H1 (cell line): ENCODE measurements at regions not wholly inside any gene's neighbourhood (a gene's known extent, or its start where the extent isn't known, plus 50 kb on each side); places are given as distances from the start of the nearest gene placed in this dataset.

Source experiments
- CTCF ChIA-PET: fragments of 300-600 bp; sonication (Branson Sonifier 250); formaldehyde crosslinking; loops from one replicate; lab custom pipeline; 2021; ENCODE audit not compliant: partially characterized antibody; lab: Charles Lee
- POLR2A ChIA-PET: fragments of 300-600 bp; sonication (Branson Sonifier 250); formaldehyde crosslinking; loops from one replicate; lab custom pipeline; 2021; ENCODE audit warnings: inconsistent platforms; ENCODE audit not compliant: partially characterized antibody; lab: Charles Lee
- DNase-seq, 2 experiments: peaks; one replicate each; pipeline versions ENCODE4 v3.0.0 to v3.0.0-alpha.2; 2010 to 2022; ENCODE audit warnings: low spot score in 2 of 2, low read depth in 1 of 2, mixed read lengths in 1 of 2
- FAIRE-seq: peaks from 2 replicates; lab custom pipeline; 2011; peaks lifted over from hg19 to GRCh38; lab: Jason Lieb, UNC
- H2AFZ ChIP-seq: 2 replicates; pipeline ENCODE4 v1.8.1; 2012; ENCODE audit warnings: low read length, inconsistent platforms
- H2AK5ac ChIP-seq: 2 replicates; pipeline ENCODE4 v1.6.1; 2013; ENCODE audit warnings: low read depth, low read length
- H2BK120ac ChIP-seq: replicated peaks from 2 replicates; pipeline ENCODE3; 2013; ENCODE audit warnings: low read depth, low read length, inconsistent platforms
- H2BK12ac ChIP-seq: 2 replicates; pipeline ENCODE4 v1.6.1; 2013; ENCODE audit warnings: low read depth, low read length
- H2BK15ac ChIP-seq: 2 replicates; pipeline ENCODE4 v1.6.1; 2013; ENCODE audit warnings: low read length
- H2BK20ac ChIP-seq: 2 replicates; pipeline ENCODE4 v1.6.1; 2013; ENCODE audit warnings: low read length
- H2BK5ac ChIP-seq: 2 replicates; pipeline ENCODE4 v1.6.1; 2013; ENCODE audit warnings: low read depth, low read length
- H3K14ac ChIP-seq: 2 replicates; pipeline ENCODE4 v1.6.1; 2013; ENCODE audit warnings: inconsistent platforms; ENCODE audit not compliant: insufficient read length
- H3K18ac ChIP-seq: 2 replicates; pipeline ENCODE4 v1.6.1; 2013; ENCODE audit warnings: low read length; ENCODE audit errors: extremely low read depth
- H3K23ac ChIP-seq: 2 replicates; pipeline ENCODE4 v1.6.1; 2013; ENCODE audit warnings: inconsistent platforms; ENCODE audit not compliant: insufficient read length
- H3K23me2 ChIP-seq: 2 replicates; pipeline ENCODE4 v1.6.1; 2013; ENCODE audit warnings: low read depth, low read length
- H3K27ac ChIP-seq: 2 replicates; pipeline ENCODE4 v1.6.1; 2011; ENCODE audit warnings: low read depth, low read length, inconsistent platforms
- H3K27me3 ChIP-seq, 4 experiments: replicated peaks in 1 of 4; 1 replicate in 1 of 4; 2 replicates in 3 of 4; pipeline versions ENCODE4 v1.6.1 to v1.8.1; 2011 to 2013; ENCODE audit warnings: low read length in 3 of 4, mild to moderate bottlenecking in 3 of 4, inconsistent platforms in 2 of 4, mixed read lengths in 2 of 4, moderate library complexity in 1 of 4; ENCODE audit not compliant: control insufficient read depth in 3 of 4, insufficient read depth in 3 of 4; ENCODE audit errors: extremely low read depth in 1 of 4
- H3K36me3 ChIP-seq, 4 experiments: 2 replicates each; pipeline versions ENCODE4 v1.6.1 to v1.8.1; 2011 to 2013; ENCODE audit warnings: mild to moderate bottlenecking in 4 of 4, low read length in 3 of 4, moderate library complexity in 2 of 4, control low read depth in 1 of 4, inconsistent platforms in 1 of 4; ENCODE audit not compliant: insufficient read depth in 4 of 4, control insufficient read depth in 2 of 4
- H3K4ac ChIP-seq: replicated peaks from 2 replicates; pipeline ENCODE3; 2013; ENCODE audit warnings: low read length, low read depth, mixed read lengths, inconsistent platforms; ENCODE audit not compliant: insufficient read length
- H3K4me1 ChIP-seq, 4 experiments: replicated peaks in 1 of 4; 1 replicate in 1 of 4; 2 replicates in 3 of 4; pipeline versions ENCODE4 v1.6.1 to v1.8.1; 2011 to 2013; ENCODE audit warnings: low read length in 3 of 4, inconsistent platforms in 2 of 4, mixed read lengths in 1 of 4; ENCODE audit not compliant: insufficient read depth in 4 of 4, control insufficient read depth in 3 of 4
- H3K4me2 ChIP-seq, 2 experiments: 2 replicates each; pipeline versions ENCODE4 v1.6.1 to v1.8.1; 2011 to 2013; ENCODE audit warnings: low read depth in 2 of 2, low read length in 2 of 2, control low read depth in 1 of 2, inconsistent platforms in 1 of 2, mild to moderate bottlenecking in 1 of 2; ENCODE audit not compliant: insufficient read depth in 1 of 2
- H3K4me3 ChIP-seq, 4 experiments: fragments of 200-600, 300-600 bp in 1 of 4; sonication (generic), shearing (Covaris generic), sonication (Bioruptor Twin) in 1 of 4; 2 replicates each; pipeline versions ENCODE4 v1.5.1 to v1.8.1; 2011 to 2016; ENCODE audit warnings: low read length in 4 of 4, low read depth in 3 of 4, control low read depth in 2 of 4, inconsistent platforms in 2 of 4, mild to moderate bottlenecking in 2 of 4, mixed read lengths in 1 of 4, moderate library complexity in 1 of 4; ENCODE audit not compliant: insufficient read depth in 2 of 4; ENCODE audit errors: extremely low read depth in 1 of 4
- H3K56ac ChIP-seq: replicated peaks from 2 replicates; pipeline ENCODE3; 2013; ENCODE audit warnings: low read depth, mild to moderate bottlenecking, mixed read lengths, low read length, inconsistent platforms; ENCODE audit not compliant: insufficient read length
- H3K79me1 ChIP-seq: 2 replicates; pipeline ENCODE4 v1.6.1; 2013; ENCODE audit warnings: low read depth, low read length, control low read depth
- H3K79me2 ChIP-seq, 2 experiments: 2 replicates each; pipeline versions ENCODE4 v1.6.1 to v1.8.1; 2012 to 2013; ENCODE audit warnings: low read length in 2 of 2, mild to moderate bottlenecking in 2 of 2, inconsistent platforms in 1 of 2; ENCODE audit not compliant: insufficient read depth in 2 of 2, control insufficient read depth in 1 of 2
- H3K9ac ChIP-seq, 4 experiments: replicated peaks in 1 of 4; 1 replicate in 1 of 4; 2 replicates in 3 of 4; pipeline versions ENCODE4 v1.6.1 to v1.8.1; 2011 to 2013; ENCODE audit warnings: low read depth in 3 of 4, low read length in 3 of 4, control low read depth in 2 of 4, mild to moderate bottlenecking in 2 of 4, moderate library complexity in 2 of 4, inconsistent platforms in 1 of 4; ENCODE audit errors: extremely low read depth in 1 of 4
- H3K9me3 ChIP-seq, 2 experiments: 2 replicates each; pipeline versions ENCODE4 v1.6.1 to v1.8.1; 2012 to 2013; ENCODE audit warnings: mild to moderate bottlenecking in 2 of 2, moderate library complexity in 2 of 2, control low read depth in 1 of 2, inconsistent platforms in 1 of 2, low read depth in 1 of 2, low read length in 1 of 2, mixed read lengths in 1 of 2; ENCODE audit not compliant: insufficient read depth in 2 of 2
- H4K20me1 ChIP-seq, 2 experiments: replicated peaks in 1 of 2; 2 replicates each; pipeline versions ENCODE3 to v1.8.1; 2011 to 2013; ENCODE audit warnings: inconsistent platforms in 2 of 2, low read length in 2 of 2, mild to moderate bottlenecking in 1 of 2; ENCODE audit not compliant: insufficient read depth in 2 of 2, control insufficient read depth in 1 of 2
- H4K5ac ChIP-seq: 2 replicates; pipeline ENCODE4 v1.6.1; 2013; ENCODE audit warnings: low read length, low read depth, mixed read lengths, inconsistent platforms; ENCODE audit not compliant: insufficient read length
- H4K8ac ChIP-seq: 2 replicates; pipeline ENCODE4 v1.8.0; 2013; ENCODE audit warnings: mild to moderate bottlenecking, moderate library complexity, low read length, inconsistent platforms; ENCODE audit not compliant: insufficient read depth; ENCODE audit errors: extremely low read depth
- H4K91ac ChIP-seq: replicated peaks from 2 replicates; pipeline ENCODE3; 2013; ENCODE audit warnings: low read length, mixed read lengths, inconsistent platforms; ENCODE audit not compliant: insufficient read length
- BRCA1 ChIP-seq: IDR thresholded peaks from 2 replicates; pipeline ENCODE4 v1.6.1; 2012; ENCODE audit warnings: low read depth, low read length, improper control_type of control experiment
- CHD1 ChIP-seq: IDR thresholded peaks from 2 replicates; pipeline ENCODE4 v1.6.1; 2012; ENCODE audit warnings: low read depth, low read length, improper control_type of control experiment
- CHD2 ChIP-seq: IDR thresholded peaks from 2 replicates; pipeline ENCODE4 v1.6.1; 2012; ENCODE audit warnings: low read length, improper control_type of control experiment
- EGR1 ChIP-seq: IDR thresholded peaks from 2 replicates; pipeline ENCODE4 v1.6.1; 2011; ENCODE audit warnings: low read depth, low read length, borderline replicate concordance
- GABPA ChIP-seq: IDR thresholded peaks from 2 replicates; pipeline ENCODE4 v1.6.1; 2011; ENCODE audit warnings: mild to moderate bottlenecking, low read length, moderate library complexity, borderline replicate concordance; ENCODE audit not compliant: insufficient read depth
- KDM5A ChIP-seq: fragments of 200-600 bp; IDR thresholded peaks from 2 replicates; pipeline ENCODE4 v1.7.1; 2012; ENCODE audit warnings: mild to moderate bottlenecking, low read length, inconsistent platforms, mixed read lengths
- MAX ChIP-seq: IDR thresholded peaks from 2 replicates; pipeline ENCODE4 v1.6.1; 2012; ENCODE audit warnings: inconsistent platforms
- PHF8 ChIP-seq: fragments of 200-600 bp; sonication (generic); conservative IDR thresholded peaks from 2 replicates; pipeline ENCODE4 v1.7.1; 2012; ENCODE audit warnings: low read depth, mild to moderate bottlenecking, inconsistent platforms, low read length, moderate library complexity
- POLR2A ChIP-seq, 2 experiments: IDR thresholded peaks; 1 replicate in 1 of 2; 2 replicates in 1 of 2; pipeline ENCODE4 v1.6.1; 2011; ENCODE audit warnings: low read depth in 2 of 2, low read length in 2 of 2, mild to moderate bottlenecking in 2 of 2; ENCODE audit errors: control extremely low read depth in 1 of 2
- RNF2 ChIP-seq: fragments of 200-900, 300-1000 bp; sonication (generic); IDR thresholded peaks from 2 replicates; pipeline ENCODE4 v1.7.1; 2016; ENCODE audit warnings: borderline replicate concordance, low read depth, mild to moderate bottlenecking, antibody characterized with exemption, low read length; ENCODE audit not compliant: poor library complexity, severe bottlenecking; ENCODE audit errors: missing control alignments
- RXRA ChIP-seq: IDR thresholded peaks from 2 replicates; pipeline ENCODE4 v1.6.1; 2011; ENCODE audit warnings: low read depth, mild to moderate bottlenecking, low read length, moderate library complexity; ENCODE audit not compliant: insufficient read depth
- SP1 ChIP-seq: IDR thresholded peaks from 2 replicates; pipeline ENCODE4 v1.6.1; 2011; ENCODE audit warnings: low read depth, low read length
- TAF7 ChIP-seq: optimal IDR thresholded peaks from 2 replicates; pipeline ENCODE3; 2011; ENCODE audit warnings: low read depth, mild to moderate bottlenecking, inconsistent platforms, low read length, moderate library complexity, borderline replicate concordance
- TBP ChIP-seq: IDR thresholded peaks from 2 replicates; pipeline ENCODE4 v1.6.1; 2011; ENCODE audit warnings: low read depth, low read length, improper control_type of control experiment
- TEAD4 ChIP-seq: IDR thresholded peaks from 2 replicates; pipeline ENCODE4 v1.6.1; 2012; ENCODE audit warnings: low read depth, low read length, inconsistent platforms, mixed read lengths

- TF ChIP-seq CHD2: no peak
Observed at GRCh38 chr5:113761594-113761993, 248.1 kb downstream of the YTHDC2 start (continued).

DNA sequence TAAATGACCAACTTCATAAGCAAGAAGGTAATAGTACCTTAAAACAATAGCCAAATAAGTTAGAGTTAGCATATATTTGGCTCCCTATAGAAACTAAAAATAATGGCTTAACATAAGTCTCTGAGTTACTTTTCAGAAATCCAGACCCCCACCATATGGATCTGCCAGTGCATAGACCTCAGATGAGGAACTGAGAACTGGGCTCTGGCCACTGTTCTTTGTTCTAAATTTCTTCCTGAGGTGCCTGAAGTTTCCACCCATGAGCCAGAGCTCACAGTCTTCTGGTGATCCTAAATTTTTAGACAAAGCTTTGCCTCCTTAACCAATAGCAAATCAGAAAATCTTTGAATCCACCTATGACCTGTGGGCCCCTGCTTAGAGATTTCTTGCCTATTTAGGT is 250.9 kb downstream of the YTHDC2 start:
- ChIA-PET POLR2A (no interaction called here), CTCF (interaction anchor here (0.7 to 1.3 kb wide), 2 partner anchors 30 to 68 kb away, joined by 3 read pairs; no protein-coding TSS in a partner anchor)
- H3K9me3 ChIP-seq: peaks cover 15 to 21% of the 10 kb centered on the region in 2 experiments
- H3K4me2 ChIP-seq: no peak overlapping the region
- H3K23ac ChIP-seq: no peak overlapping the region
- no peaks in the 10 kb centered on the region for H3K79me2 ChIP-seq
- no peak overlapping the region for H2BK15ac ChIP-seq
- no peak overlapping the region for H3K27ac ChIP-seq
- no peaks in the 10 kb centered on the region for H3K4me1 ChIP-seq
- no peak for DNase-seq
- H2BK12ac ChIP-seq: no peak overlapping the region
- H3K36me3 ChIP-seq: peaks cover 0 to 2% (median 0%) of the 10 kb centered on the region in 4 experiments; a peak in 1 of 8 replicates
- no peaks in the 10 kb centered on the region for H3K27me3 ChIP-seq
- H3K79me1 ChIP-seq: no peaks in the 10 kb centered on the region
- no peak overlapping the region for H2BK120ac ChIP-seq
- no peak overlapping the region for H2AFZ ChIP-seq
- H2BK5ac ChIP-seq: no peak overlapping the region
- H4K20me1 ChIP-seq: no peaks in the 10 kb centered on the region
- H2AK5ac ChIP-seq: no peak overlapping the region
- no peak overlapping the region for H3K56ac ChIP-seq
- H4K91ac ChIP-seq: no peak overlapping the region
- no peak overlapping the region for H3K9ac ChIP-seq
- no peak overlapping the region for H4K8ac ChIP-seq
- H2BK20ac ChIP-seq: no peak overlapping the region
- FAIRE-seq: no peak
- H3K14ac ChIP-seq: no peak overlapping the region
- no peak overlapping the region for H4K5ac ChIP-seq
- H3K4me3 ChIP-seq: no peak overlapping the region
- H3K4ac ChIP-seq: no peak overlapping the region
- no peaks in the 10 kb centered on the region for H3K23me2 ChIP-seq
- no peak overlapping the region for H3K18ac ChIP-seq
- TF ChIP-seq TEAD4 (no peak), RNF2 (no peak), PHF8 (no peak), POLR2A (IDR thresholded peaks at IDR 0.05; ENCODE audit: control extremely low read depth in 1 of 2, low read depth in 2 of 2, low read length in 2 of 2) (no peak), TBP (no peak), CHD1 (no peak), EGR1 (no peak), SP1 (no peak), GABPA (no peak), BRCA1 (no peak), RXRA (no peak), KDM5A (no peak), TAF7 (no peak), MAX (no peak)
